ENCODE measurements at regions not wholly inside any gene's neighbourhood (a gene's known extent, or its start where the extent isn't known, plus 50 kb on each side); places are given as distances from the start of the nearest gene placed in this dataset.
A peak's percentile ranks its signal among the peaks of the same experiment; 100 is the strongest.

DNA sequence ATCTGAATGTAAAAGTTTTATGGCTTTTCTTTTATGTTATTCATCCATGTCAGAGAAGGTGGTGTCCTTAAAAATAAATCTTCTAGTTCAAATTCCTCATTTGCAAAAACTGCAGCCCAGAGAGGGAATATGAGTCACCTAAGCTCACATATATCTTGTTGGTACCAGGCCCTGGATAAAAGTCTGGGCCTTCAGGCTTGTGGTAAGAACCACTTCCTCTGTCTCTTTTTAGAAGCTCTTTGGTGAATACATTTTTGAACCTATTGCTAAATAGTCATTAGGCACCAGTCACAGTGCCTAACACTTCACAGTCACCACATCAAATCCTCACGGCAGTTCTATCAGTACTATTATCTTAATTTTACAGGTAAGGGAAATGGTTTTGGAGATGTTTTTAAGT is 199.2 kb downstream of the KCNS3 start:
- POLR2A ChIA-PET = no interaction called here
- peak; percentile 65 for DNase-seq (ENCODE audit: low read depth)
- CTCF ChIA-PET = interaction anchor here (0.9 to 2.0 kb wide), 4 partner anchors 9 to 199 kb away, joined by 3 to 8 read pairs (median 4); partner anchors contain the start of gene KCNS3
- Histone ChIP-seq H3K36me3 (ENCODE audit: control insufficient read depth, insufficient read depth, low read length) (no peaks in the 10 kb centered on the region), H3K27me3 (ENCODE audit: control insufficient read depth, insufficient read depth, low read length) (no peaks in the 10 kb centered on the region), H3K4me3 (ENCODE audit: low read depth, low read length) (no peak overlapping the region)
- TF ChIP-seq, protein P1, sequence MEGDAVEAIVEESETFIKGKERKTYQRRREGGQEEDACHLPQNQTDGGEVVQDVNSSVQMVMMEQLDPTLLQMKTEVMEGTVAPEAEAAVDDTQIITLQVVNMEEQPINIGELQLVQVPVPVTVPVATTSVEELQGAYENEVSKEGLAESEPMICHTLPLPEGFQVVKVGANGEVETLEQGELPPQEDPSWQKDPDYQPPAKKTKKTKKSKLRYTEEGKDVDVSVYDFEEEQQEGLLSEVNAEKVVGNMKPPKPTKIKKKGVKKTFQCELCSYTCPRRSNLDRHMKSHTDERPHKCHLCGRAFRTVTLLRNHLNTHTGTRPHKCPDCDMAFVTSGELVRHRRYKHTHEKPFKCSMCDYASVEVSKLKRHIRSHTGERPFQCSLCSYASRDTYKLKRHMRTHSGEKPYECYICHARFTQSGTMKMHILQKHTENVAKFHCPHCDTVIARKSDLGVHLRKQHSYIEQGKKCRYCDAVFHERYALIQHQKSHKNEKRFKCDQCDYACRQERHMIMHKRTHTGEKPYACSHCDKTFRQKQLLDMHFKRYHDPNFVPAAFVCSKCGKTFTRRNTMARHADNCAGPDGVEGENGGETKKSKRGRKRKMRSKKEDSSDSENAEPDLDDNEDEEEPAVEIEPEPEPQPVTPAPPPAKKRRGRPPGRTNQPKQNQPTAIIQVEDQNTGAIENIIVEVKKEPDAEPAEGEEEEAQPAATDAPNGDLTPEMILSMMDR (IDR thresholded peaks at IDR 0.05; ENCODE audit: insufficient read depth, low read depth, low read length) = no peak

DNA sequence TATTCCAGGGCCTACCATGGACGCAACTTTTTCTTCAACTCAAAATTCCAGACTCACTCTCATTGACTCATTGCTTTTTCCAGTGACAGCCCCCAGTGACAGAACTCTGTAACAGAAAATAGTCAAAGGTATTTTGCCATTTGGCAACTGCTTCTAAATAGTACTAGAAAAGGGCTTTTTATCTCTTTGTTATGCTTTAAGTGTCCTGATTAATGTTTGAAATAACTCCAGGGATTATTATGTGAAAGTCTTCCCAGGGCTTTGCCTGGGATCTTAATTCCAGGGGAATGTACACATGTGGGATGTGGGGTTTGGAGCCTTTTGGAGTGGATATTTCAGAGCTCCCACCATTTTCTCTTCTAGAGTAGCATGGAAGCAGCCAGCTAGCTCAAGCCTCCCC is 198.8 kb downstream of the KCNS3 start:
- H3K36me3 ChIP-seq (ENCODE audit: control insufficient read depth, insufficient read depth, low read length) = no peaks in the 10 kb centered on the region
- H3K4me3 ChIP-seq (ENCODE audit: low read depth, low read length) = no peak overlapping the region
- H3K27me3 ChIP-seq (ENCODE audit: control insufficient read depth, insufficient read depth, low read length) = no peaks in the 10 kb centered on the region
- ChIA-PET CTCF (interaction anchor here (0.9 to 2.0 kb wide), 4 partner anchors 9 to 199 kb away, joined by 3 to 8 read pairs (median 4); partner anchors contain the start of gene KCNS3), POLR2A (no interaction called here)
- TF ChIP-seq, protein P1 (IDR thresholded peaks at IDR 0.05; ENCODE audit: insufficient read depth, low read depth, low read length) = no peak
- DNase-seq (ENCODE audit: low read depth) = no peak

GRCh38 chr2:18074476-18074875 is 196.0 kb downstream of the KCNS3 start:
- no peak overlapping the region for H3K4me3 ChIP-seq (ENCODE audit: low read depth, low read length)
- H3K36me3 ChIP-seq (ENCODE audit: control insufficient read depth, insufficient read depth, low read length) = no peaks in the 10 kb centered on the region
- DNase-seq (ENCODE audit: low read depth) = no peak
- ChIA-PET POLR2A (no interaction called here), CTCF (no interaction called here)
- TF ChIP-seq, protein P1 (IDR thresholded peaks at IDR 0.05; ENCODE audit: insufficient read depth, low read depth, low read length) = no peak
- no peaks in the 10 kb centered on the region for H3K27me3 ChIP-seq (ENCODE audit: control insufficient read depth, insufficient read depth, low read length)

DNA sequence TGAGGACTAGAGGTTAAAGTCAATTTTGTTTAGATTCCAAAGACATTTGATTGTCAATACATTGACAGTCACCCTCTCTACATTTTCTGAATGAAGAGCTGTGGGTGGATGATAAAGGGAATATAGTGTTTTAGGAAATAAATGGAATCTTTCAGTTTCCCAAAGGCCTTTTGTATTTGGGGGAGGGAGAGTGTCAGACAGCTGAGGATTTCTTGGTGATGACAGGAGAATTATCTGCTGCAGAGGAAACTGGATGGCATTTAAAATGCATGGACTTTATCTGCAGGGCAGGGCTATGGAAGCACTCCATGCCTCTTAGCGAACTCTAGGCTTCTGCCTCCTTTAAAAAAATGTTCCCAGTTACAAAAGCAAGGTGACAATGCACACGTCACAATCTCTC is 195.1 kb downstream of the KCNS3 start:
- Histone ChIP-seq H3K36me3 (ENCODE audit: control insufficient read depth, insufficient read depth, low read length) (no peaks in the 10 kb centered on the region), H3K4me3 (ENCODE audit: low read depth, low read length) (no peak overlapping the region), H3K27me3 (ENCODE audit: control insufficient read depth, insufficient read depth, low read length) (no peaks in the 10 kb centered on the region)
- ChIA-PET CTCF (no interaction called here), POLR2A (no interaction called here)
- TF ChIP-seq, protein P1 (IDR thresholded peaks at IDR 0.05; ENCODE audit: insufficient read depth, low read depth, low read length) = no peak
- DNase-seq (ENCODE audit: low read depth) = no peak

DNA sequence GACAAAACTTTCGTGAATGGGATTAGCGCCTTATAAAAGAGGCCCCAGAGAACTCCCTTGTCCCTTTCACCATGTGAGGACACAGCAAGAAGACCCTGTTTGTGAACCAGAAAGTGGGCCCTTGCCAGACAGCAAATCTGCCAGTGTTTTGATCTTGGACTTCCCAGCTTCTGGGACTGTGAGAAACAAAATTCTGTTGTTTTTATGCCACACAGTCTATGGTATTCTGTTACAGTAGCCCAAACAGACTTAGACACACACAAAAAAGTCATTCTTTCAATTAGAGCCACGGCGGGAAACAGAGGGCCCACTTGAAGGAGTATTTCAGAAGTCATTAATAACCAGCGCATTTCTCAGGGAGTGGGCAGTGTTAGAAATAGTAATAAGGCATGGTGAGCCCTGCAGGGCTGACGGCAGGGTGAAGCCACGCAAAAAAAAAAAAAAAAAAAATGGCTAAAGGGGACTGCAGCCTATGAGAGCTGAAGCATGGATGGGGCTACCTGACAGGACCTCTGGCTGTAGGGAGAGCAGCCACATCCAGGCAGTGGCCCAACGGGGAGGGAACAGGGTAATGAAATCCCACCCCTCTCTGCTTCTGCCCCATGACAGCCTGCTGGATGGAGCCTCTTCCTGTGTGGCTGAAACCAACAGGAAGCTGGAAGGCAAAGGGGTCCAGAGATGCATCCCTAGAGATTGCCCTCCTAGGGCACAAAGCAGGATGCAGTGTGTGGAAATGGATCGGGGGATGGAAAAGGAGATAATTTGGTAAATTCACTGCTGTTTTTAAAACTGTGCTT is 189.3 kb downstream of the KCNS3 start:
- no peaks in the 10 kb centered on the region for H3K36me3 ChIP-seq (ENCODE audit: control insufficient read depth, insufficient read depth, low read length)
- DNase-seq (ENCODE audit: low read depth) = no peak
- CTCF ChIA-PET = interaction anchor here (1.0 kb wide), 1 partner anchor 216 kb away, joined by 3 read pairs; no protein-coding TSS in a partner anchor
- TF ChIP-seq, protein P1 (IDR thresholded peaks at IDR 0.05; ENCODE audit: insufficient read depth, low read depth, low read length) = no peak
- no peak overlapping the region for H3K4me3 ChIP-seq (ENCODE audit: low read depth, low read length)
- no peaks in the 10 kb centered on the region for H3K27me3 ChIP-seq (ENCODE audit: control insufficient read depth, insufficient read depth, low read length)
- POLR2A ChIA-PET = interaction anchor here (0.6 kb wide), 1 partner anchor 91 kb away, joined by 4 read pairs; no protein-coding TSS in a partner anchor

All from BJ (cell line).